Activated T-helper 1 cell treated with anti-CD3 and anti-CD28 coated beads, Interleukin-12 subunit alpha, Interleukin-12 subunit beta, Interleukin-2, Interleukin-4 antibody, amounts not matched to agents 30 ng/mL and 10 ng/mL and 1 ng/mL, durations not matched to agents 14 hours and 24 hours and 36 hours (primary cell): ENCODE measurements at regions not wholly inside any gene's neighbourhood (a gene's known extent, or its start where the extent isn't known, plus 50 kb on each side); places are given as distances from the start of the nearest gene placed in this dataset.
"Not testable (repeated sequence)": the region's sequence is repeated elsewhere in the genome, so short reads cannot be mapped to it uniquely, and the experiment has no call there.

Experiments
- DNase-seq: peaks from one replicate; pipeline ENCODE4 v3.0.0; 2021; ENCODE audit warnings: low spot score
- H3K27ac Mint-ChIP-seq: one replicate; pipeline ENCODE4 v1.8.0; 2021; ENCODE audit warnings: mild to moderate bottlenecking, mixed read lengths
- H3K27me3 Mint-ChIP-seq: one replicate; pipeline ENCODE4 v1.8.0; 2022; ENCODE audit warnings: mild to moderate bottlenecking, moderate library complexity, mixed read lengths; ENCODE audit not compliant: insufficient read depth
- H3K36me3 Mint-ChIP-seq: one replicate; pipeline ENCODE4 v1.8.0; 2021; ENCODE audit warnings: low read depth, mixed read lengths
- H3K4me1 Mint-ChIP-seq: one replicate; pipeline ENCODE4 v1.8.0; 2021; ENCODE audit warnings: low read depth, mixed read lengths
- H3K4me3 Mint-ChIP-seq: one replicate; pipeline ENCODE4 v1.8.0; 2021; ENCODE audit warnings: mild to moderate bottlenecking, moderate library complexity, mixed read lengths
- H3K9me3 Mint-ChIP-seq: one replicate; pipeline ENCODE4 v1.8.0; 2021; ENCODE audit warnings: mixed read lengths
- intact Hi-C: fragments of 100-400 bp; cut with micrococcal nuclease; formaldehyde crosslinking; loops from one replicate; pipeline ENCODE4 v1.15.1; 2024

- DNase-seq, H3K27ac Mint-ChIP-seq, intact Hi-C loops, H3K4me1 Mint-ChIP-seq, H3K27me3 Mint-ChIP-seq, H3K36me3 Mint-ChIP-seq, H3K4me3 Mint-ChIP-seq: not testable (repeated sequence)
- H3K9me3 Mint-ChIP-seq, result peaks cover 43% of the 10 kb centered on the region
These were observed 2169.6 kb upstream of the DEFB115 start for GRCh38 chr20:29087887-29088286.

- H3K4me3 Mint-ChIP-seq, H3K27ac Mint-ChIP-seq, H3K27me3 Mint-ChIP-seq, H3K36me3 Mint-ChIP-seq, H3K4me1 Mint-ChIP-seq, intact Hi-C loops, DNase-seq: not testable (repeated sequence)
- peaks cover 43% of the 10 kb centered on the region for H3K9me3 Mint-ChIP-seq
These were observed 2169.0 kb upstream of the DEFB115 start for GRCh38 chr20:29088472-29088871.

GRCh38 chr20:29089409-29089808 lies 2168.1 kb upstream of the DEFB115 start:
- DNase-seq, H3K27me3 Mint-ChIP-seq, H3K4me3 Mint-ChIP-seq, H3K4me1 Mint-ChIP-seq, intact Hi-C loops, H3K27ac Mint-ChIP-seq, H3K36me3 Mint-ChIP-seq: not testable (repeated sequence)
- peaks cover 38% of the 10 kb centered on the region for H3K9me3 Mint-ChIP-seq

GRCh38 chr20:29093958-29094357 lies 2163.5 kb upstream of the DEFB115 start:
- H3K4me3 Mint-ChIP-seq, DNase-seq, H3K27me3 Mint-ChIP-seq, H3K27ac Mint-ChIP-seq, H3K4me1 Mint-ChIP-seq, H3K36me3 Mint-ChIP-seq, intact Hi-C loops: not testable (repeated sequence)
- peaks cover 26% of the 10 kb centered on the region for H3K9me3 Mint-ChIP-seq

- H3K9me3 Mint-ChIP-seq, intact Hi-C loops: not testable (repeated sequence)
These were observed 2160.8 kb upstream of the DEFB115 start for GRCh38 chr20:29096695-29097094.

GRCh38 chr20:29107884-29108283 lies 2149.6 kb upstream of the DEFB115 start:
- intact Hi-C loops, DNase-seq, H3K36me3 Mint-ChIP-seq, H3K27ac Mint-ChIP-seq, H3K27me3 Mint-ChIP-seq, H3K4me3 Mint-ChIP-seq, H3K4me1 Mint-ChIP-seq: not testable (repeated sequence)
- H3K9me3 Mint-ChIP-seq, result peaks cover 53% of the 10 kb centered on the region

More at GRCh38 chr20:29096695-29097094, 2160.8 kb upstream of the DEFB115 start:
- not testable (repeated sequence) for H3K36me3 Mint-ChIP-seq, H3K4me1 Mint-ChIP-seq, DNase-seq, H3K27me3 Mint-ChIP-seq, H3K27ac Mint-ChIP-seq, H3K4me3 Mint-ChIP-seq

- H3K4me3 Mint-ChIP-seq, H3K4me1 Mint-ChIP-seq, DNase-seq, H3K27ac Mint-ChIP-seq, H3K27me3 Mint-ChIP-seq, intact Hi-C loops, H3K36me3 Mint-ChIP-seq: not testable (repeated sequence)
- peaks cover 56% of the 10 kb centered on the region for H3K9me3 Mint-ChIP-seq
These were observed 2148.1 kb upstream of the DEFB115 start for GRCh38 chr20:29109386-29109785.

GRCh38 chr20:29115097-29115496 lies 2142.4 kb upstream of the DEFB115 start:
- DNase-seq, intact Hi-C loops, H3K27ac Mint-ChIP-seq, H3K4me3 Mint-ChIP-seq, H3K4me1 Mint-ChIP-seq, H3K36me3 Mint-ChIP-seq, H3K27me3 Mint-ChIP-seq: not testable (repeated sequence)
- peaks cover 68% of the 10 kb centered on the region for H3K9me3 Mint-ChIP-seq

- intact Hi-C loops, result no loop called here
- Mint-ChIP-seq H3K36me3 (peaks cover 2% of the 10 kb centered on the region), H3K27ac (no peak overlapping the region), H3K9me3 (peaks cover 70% of the 10 kb centered on the region), H3K27me3 (no peaks in the 10 kb centered on the region), H3K4me1 (no peaks in the 10 kb centered on the region), H3K4me3 (no peak overlapping the region)
- no peak for DNase-seq
These were observed 2138.3 kb upstream of the DEFB115 start for GRCh38 chr20:29119141-29119540.

GRCh38 chr20:29119684-29120083 lies 2137.8 kb upstream of the DEFB115 start:
- DNase-seq, intact Hi-C loops, H3K4me3 Mint-ChIP-seq, H3K36me3 Mint-ChIP-seq, H3K4me1 Mint-ChIP-seq, H3K27ac Mint-ChIP-seq, H3K27me3 Mint-ChIP-seq: not testable (repeated sequence)
- H3K9me3 Mint-ChIP-seq, result peaks cover 75% of the 10 kb centered on the region

GRCh38 chr20:29120088-29120487 lies 2137.4 kb upstream of the DEFB115 start:
- H3K27ac Mint-ChIP-seq, H3K27me3 Mint-ChIP-seq, H3K4me1 Mint-ChIP-seq, H3K36me3 Mint-ChIP-seq, DNase-seq, H3K4me3 Mint-ChIP-seq, intact Hi-C loops: not testable (repeated sequence)
- peaks cover 79% of the 10 kb centered on the region for H3K9me3 Mint-ChIP-seq

GRCh38 chr20:29120575-29120974 lies 2136.9 kb upstream of the DEFB115 start:
- H3K36me3 Mint-ChIP-seq, H3K4me3 Mint-ChIP-seq, H3K27me3 Mint-ChIP-seq, H3K27ac Mint-ChIP-seq, intact Hi-C loops, DNase-seq, H3K4me1 Mint-ChIP-seq: not testable (repeated sequence)
- H3K9me3 Mint-ChIP-seq, result peaks cover 78% of the 10 kb centered on the region

GRCh38 chr20:29122784-29123183 lies 2134.7 kb upstream of the DEFB115 start:
- H3K27ac Mint-ChIP-seq, H3K4me1 Mint-ChIP-seq, DNase-seq, H3K36me3 Mint-ChIP-seq, intact Hi-C loops, H3K27me3 Mint-ChIP-seq, H3K4me3 Mint-ChIP-seq: not testable (repeated sequence)
- H3K9me3 Mint-ChIP-seq, result peaks cover 60% of the 10 kb centered on the region

GRCh38 chr20:29123861-29124260 lies 2133.6 kb upstream of the DEFB115 start:
- H3K9me3 Mint-ChIP-seq, result peaks cover 50% of the 10 kb centered on the region
- no peaks in the 10 kb centered on the region for H3K27me3 Mint-ChIP-seq
- no peak overlapping the region for H3K4me3 Mint-ChIP-seq
- H3K4me1 Mint-ChIP-seq, result no peaks in the 10 kb centered on the region
- no peak for DNase-seq
- intact Hi-C loops, result no loop called here
- H3K27ac Mint-ChIP-seq, result no peak overlapping the region
- H3K36me3 Mint-ChIP-seq, result peaks cover 2% of the 10 kb centered on the region
